Natural killer cell (primary cell): ENCODE measurements at regions not wholly inside any gene's neighbourhood (a gene's known extent, or its start where the extent isn't known, plus 50 kb on each side); places are given as distances from the start of the nearest gene placed in this dataset.

Experiments
- ATAC-seq, 3 donors: fragments of 150-1000 bp in 2 of 3; fragments of 200-7000 bp in 1 of 3; cut with Tn5 transposase; 1 replicate in 1 of 3; 2 replicates in 2 of 3; pipeline ENCODE4 v1.10.0; 2021; ENCODE audit warnings: mild to moderate bottlenecking in 2 of 3, moderate library complexity in 2 of 3
- DNase-seq, 2 donors: peaks; one replicate each; pipeline versions ENCODE4 v3.0.0 to v3.0.0-alpha.2; 2013 to 2021; ENCODE audit warnings: mixed read lengths in 1 of 2
- H3K27ac ChIP-seq: one replicate; pipeline ENCODE4 v1.5.1; 2013; ENCODE audit warnings: mild to moderate bottlenecking, low read length
- H3K27me3 ChIP-seq: one replicate; pipeline ENCODE4 v1.6.1; 2013; ENCODE audit warnings: low read length; ENCODE audit not compliant: control insufficient read depth, insufficient read depth
- H3K36me3 ChIP-seq: one replicate; pipeline ENCODE4 v1.6.1; 2013; ENCODE audit warnings: low read length; ENCODE audit not compliant: control insufficient read depth, insufficient read depth
- H3K4me1 ChIP-seq: one replicate; pipeline ENCODE4 v1.6.1; 2013; ENCODE audit warnings: low read length; ENCODE audit not compliant: control insufficient read depth, insufficient read depth
- H3K4me3 ChIP-seq: one replicate; pipeline ENCODE4 v1.5.1; 2013; ENCODE audit warnings: low read length
- H3K9me3 ChIP-seq: one replicate; pipeline ENCODE4 v1.6.1; 2013; ENCODE audit warnings: low read length; ENCODE audit not compliant: control insufficient read depth, insufficient read depth
- H3K27ac Mint-ChIP-seq, 2 donors: one replicate each; pipeline ENCODE4 v1.8.0; 2022; ENCODE audit warnings: mild to moderate bottlenecking in 2 of 2, mixed read lengths in 2 of 2, moderate library complexity in 1 of 2
- H3K27me3 Mint-ChIP-seq, 2 donors: one replicate each; pipeline ENCODE4 v1.8.0; 2022; ENCODE audit warnings: low read depth in 2 of 2, mixed read lengths in 2 of 2
- H3K36me3 Mint-ChIP-seq: one replicate; pipeline ENCODE4 v1.8.0; 2022; ENCODE audit warnings: mixed read lengths
- H3K4me1 Mint-ChIP-seq, 2 donors: one replicate each; pipeline ENCODE4 v1.8.0; 2022; ENCODE audit warnings: mixed read lengths in 2 of 2
- H3K4me3 Mint-ChIP-seq: one replicate; pipeline ENCODE4 v1.8.0; 2022; ENCODE audit warnings: mild to moderate bottlenecking, moderate library complexity, mixed read lengths
- H3K9me3 Mint-ChIP-seq, 2 donors: one replicate each; pipeline ENCODE4 v1.8.0; 2022; ENCODE audit warnings: mixed read lengths in 2 of 2
- CTCF ChIP-seq: fragments of 200-600 bp; IDR thresholded peaks from one replicate; pipeline ENCODE4 v1.8.0; 2022; ENCODE audit warnings: antibody characterized with exemption
- WGBS: methylation state at CpG from one replicate; pipeline ENCODE4 v1.1.7; 2013; ENCODE audit warnings: missing lambda C conversion rate; ENCODE audit not compliant: insufficient coverage; 5-methylcytosine and 5-hydroxymethylcytosine counted together
- intact Hi-C: fragments of 100-400 bp; cut with micrococcal nuclease; formaldehyde crosslinking; loops from one replicate; pipeline ENCODE4 v1.14.2; 2022

- peaks cover 10 to 11% of the 10 kb centered on the region in 2 donors for H3K4me1 Mint-ChIP-seq
- H3K9me3 ChIP-seq = no peaks in the 10 kb centered on the region
- H3K27me3 ChIP-seq = no peaks in the 10 kb centered on the region
- no peaks in the 10 kb centered on the region for H3K27me3 Mint-ChIP-seq
- no peaks in the 10 kb centered on the region for H3K36me3 Mint-ChIP-seq
- no peak overlapping the region for H3K4me3 Mint-ChIP-seq
- intact Hi-C loops = no loop called here
- no peaks in the 10 kb centered on the region for H3K4me1 ChIP-seq
- no peak overlapping the region for H3K4me3 ChIP-seq
- no peak overlapping the region for H3K27ac Mint-ChIP-seq
- H3K27ac ChIP-seq = no peak overlapping the region
- TF ChIP-seq CTCF = no peak
- no peaks in the 10 kb centered on the region for H3K9me3 Mint-ChIP-seq
- no peak for ATAC-seq
- DNase-seq = no peak
- no peaks in the 10 kb centered on the region for H3K36me3 ChIP-seq
- 88% methylated on average over 3 of the region's 4 CpGs for WGBS
Observed at GRCh38 chr10:61844116-61844822, 57.2 kb upstream of the ARID5B start.

GRCh38 chr10:61845196-61845949 is 56.1 kb upstream of the ARID5B start:
- DNase-seq (no peak), ATAC-seq (no peak)
- no peaks in the 10 kb centered on the region for H3K27me3 Mint-ChIP-seq
- no peaks in the 10 kb centered on the region for H3K27me3 ChIP-seq
- no peaks in the 10 kb centered on the region for H3K36me3 ChIP-seq
- H3K27ac Mint-ChIP-seq = no peak overlapping the region
- intact Hi-C loops = no loop called here
- no peaks in the 10 kb centered on the region for H3K36me3 Mint-ChIP-seq
- TF ChIP-seq CTCF = no peak
- no peak overlapping the region for H3K27ac ChIP-seq
- H3K4me1 Mint-ChIP-seq = peaks cover 10 to 11% of the 10 kb centered on the region in 2 donors
- no peak overlapping the region for H3K4me3 Mint-ChIP-seq
- H3K4me3 ChIP-seq = no peak overlapping the region
- 97% methylated on average over 2 of the region's 2 CpGs for WGBS
- H3K4me1 ChIP-seq = no peaks in the 10 kb centered on the region
- no peaks in the 10 kb centered on the region for H3K9me3 ChIP-seq
- H3K9me3 Mint-ChIP-seq = no peaks in the 10 kb centered on the region

GRCh38 chr10:61845950-61846268 is 55.6 kb upstream of the ARID5B start:
- no peaks in the 10 kb centered on the region for H3K9me3 Mint-ChIP-seq
- TF ChIP-seq CTCF = no peak
- intact Hi-C loops = no loop called here
- ATAC-seq = no peak
- no peaks in the 10 kb centered on the region for H3K9me3 ChIP-seq
- no peaks in the 10 kb centered on the region for H3K36me3 Mint-ChIP-seq
- H3K27me3 Mint-ChIP-seq = no peaks in the 10 kb centered on the region
- no peak overlapping the region for H3K27ac Mint-ChIP-seq
- H3K4me1 Mint-ChIP-seq = peaks cover 10 to 11% of the 10 kb centered on the region in 2 donors
- H3K27me3 ChIP-seq = no peaks in the 10 kb centered on the region
- H3K4me1 ChIP-seq = no peaks in the 10 kb centered on the region
- H3K4me3 ChIP-seq = no peak overlapping the region
- no peak overlapping the region for H3K27ac ChIP-seq
- H3K4me3 Mint-ChIP-seq = no peak overlapping the region
- 99% methylated on average over 4 of the region's 4 CpGs for WGBS
- no peaks in the 10 kb centered on the region for H3K36me3 ChIP-seq
- no peak for DNase-seq
